Nucleus accumbens (tissue), 56 donors: ENCODE measurements at regions not wholly inside any gene's neighbourhood (a gene's known extent, or its start where the extent isn't known, plus 50 kb on each side); places are given as distances from the start of the nearest gene placed in this dataset.

ENCODE experiments used
- DNase-seq, 56 donors: peaks; one replicate each; lab custom pipeline; 2025; lab: John Stamatoyannopoulos, UW

DNA sequence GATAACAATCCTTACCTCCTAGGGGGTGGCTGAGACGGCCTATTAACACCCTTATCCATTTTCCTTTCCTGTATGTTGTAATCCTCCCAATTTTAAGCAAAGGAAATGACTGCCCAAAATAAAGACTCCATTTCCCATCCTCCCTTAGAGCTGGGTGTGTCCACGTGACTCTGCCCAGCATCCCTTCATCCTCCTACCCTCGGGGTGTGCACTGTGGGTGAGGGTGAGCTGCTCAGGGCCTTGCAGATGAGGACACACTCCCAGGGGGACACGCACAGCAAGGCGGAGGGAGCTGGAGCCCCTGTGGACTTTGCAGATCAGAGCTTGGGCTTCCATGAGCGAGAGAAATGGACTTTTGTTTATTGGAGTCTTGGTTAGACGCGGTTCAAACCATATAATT lies 186.8 kb downstream of the IRF8 start:
- no peak for DNase-seq

DNA sequence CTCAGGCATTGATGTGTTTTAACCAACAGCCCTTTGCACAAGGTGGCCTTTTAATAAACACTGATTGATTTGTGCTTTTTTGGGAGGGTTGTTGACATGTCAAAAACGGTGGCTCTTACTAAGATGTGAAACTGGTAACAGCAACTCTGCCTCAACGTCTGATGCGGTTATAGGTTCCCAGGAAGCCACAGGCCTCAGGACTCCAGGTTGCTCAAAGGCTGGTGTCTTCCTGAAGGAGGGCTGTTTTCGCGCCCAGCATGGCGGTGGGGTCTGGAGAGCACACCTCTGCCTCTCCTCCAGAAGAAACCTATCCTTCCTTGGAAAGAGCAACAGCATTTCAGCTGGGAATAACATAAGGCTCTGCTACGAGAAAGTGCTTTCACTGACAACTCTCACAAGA lies 187.5 kb downstream of the IRF8 start:
- no peak for DNase-seq

DNA sequence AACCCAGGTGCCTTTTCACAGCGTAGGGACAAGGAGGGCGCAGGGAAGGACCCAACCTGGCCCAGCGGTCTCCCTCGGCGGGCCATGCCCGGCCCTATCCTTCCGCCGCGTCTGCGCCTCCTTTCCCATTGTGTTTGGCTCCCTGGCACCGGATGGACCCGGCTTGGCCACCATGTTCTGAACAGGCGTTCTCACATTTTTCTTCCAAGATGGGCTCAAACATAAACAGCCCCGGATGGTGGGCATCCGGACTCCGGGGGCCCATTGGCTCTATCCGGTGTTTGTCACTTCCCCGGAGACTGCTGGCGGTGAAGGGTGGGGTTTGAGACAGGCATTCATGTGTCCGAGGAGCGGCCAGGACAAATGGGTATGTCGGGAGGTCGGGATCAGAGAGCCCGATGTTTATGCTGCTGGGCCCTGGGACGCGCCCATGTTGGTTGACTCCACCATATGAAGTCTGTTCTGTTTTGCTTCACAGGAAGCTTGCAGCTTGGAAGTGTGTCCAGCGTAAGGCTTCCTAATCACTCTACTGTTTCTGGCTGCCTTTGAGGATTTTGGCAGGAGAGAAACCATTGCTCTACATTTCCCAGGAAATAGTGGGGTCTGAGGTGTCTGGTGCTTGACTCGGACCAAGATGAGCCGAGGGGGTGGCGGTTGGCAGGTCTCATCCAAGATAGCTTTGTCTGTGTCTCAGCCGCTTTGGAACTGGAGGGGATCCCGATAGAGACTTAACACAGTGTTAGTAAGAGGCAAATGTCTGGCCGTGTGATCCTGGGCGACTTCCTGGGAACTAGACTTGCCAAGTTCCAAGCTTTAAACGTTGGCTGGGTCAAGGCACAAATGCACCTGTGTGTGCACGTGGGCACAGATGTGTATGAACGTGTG lies 188.3 kb downstream of the IRF8 start:
- DNase-seq = no peak

- DNase-seq = no peak
Measured at GRCh38 chr16:86087896-86088230, 188.9 kb downstream of the IRF8 start.

DNA sequence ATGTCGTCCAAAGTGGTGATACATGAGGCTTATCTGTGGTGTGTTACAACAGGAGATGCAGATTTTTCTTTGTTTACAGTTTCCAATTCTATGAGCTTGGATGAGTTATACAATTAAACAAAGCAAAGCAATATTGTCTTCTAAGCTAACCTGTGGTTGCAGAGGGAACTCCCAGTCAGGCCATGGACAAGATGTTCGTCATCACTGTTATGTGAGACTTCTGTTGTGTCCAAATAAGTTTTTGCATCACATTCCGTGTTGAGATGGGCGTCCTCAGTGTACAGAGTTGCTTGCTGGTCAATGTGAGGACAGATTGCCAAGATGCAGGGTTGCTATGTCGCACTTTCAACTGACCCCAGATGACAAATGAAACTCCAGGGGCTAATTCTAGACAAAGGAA lies 189.3 kb downstream of the IRF8 start:
- no peak for DNase-seq

GRCh38 chr16:86088816-86089215 lies 189.9 kb downstream of the IRF8 start:
- DNase-seq = no peak

- no peak for DNase-seq
Measured at GRCh38 chr16:86089334-86089900, 190.5 kb downstream of the IRF8 start.

DNA sequence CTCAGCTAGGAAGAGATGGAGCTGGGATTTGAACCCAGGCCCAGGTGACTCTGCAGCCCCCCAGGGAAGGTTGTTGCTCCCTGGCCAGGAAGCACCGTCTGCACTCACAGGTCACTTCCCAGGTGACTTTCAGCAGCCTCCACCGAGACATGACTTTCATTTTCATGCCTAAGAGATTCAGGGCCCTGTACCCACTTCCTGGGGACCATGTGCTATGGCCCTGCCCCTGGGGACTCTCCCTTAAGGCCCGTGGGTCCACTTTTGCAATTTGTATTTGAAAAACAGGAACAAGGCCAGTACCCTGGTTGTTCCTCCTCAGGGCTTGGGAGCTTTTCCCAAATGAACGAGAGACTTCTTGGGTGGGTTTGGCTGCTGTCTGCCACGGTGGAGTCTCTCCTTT lies 191.0 kb downstream of the IRF8 start:
- no peak for DNase-seq

GRCh38 chr16:86090461-86091170 lies 191.7 kb downstream of the IRF8 start:
- DNase-seq = no peak

DNA sequence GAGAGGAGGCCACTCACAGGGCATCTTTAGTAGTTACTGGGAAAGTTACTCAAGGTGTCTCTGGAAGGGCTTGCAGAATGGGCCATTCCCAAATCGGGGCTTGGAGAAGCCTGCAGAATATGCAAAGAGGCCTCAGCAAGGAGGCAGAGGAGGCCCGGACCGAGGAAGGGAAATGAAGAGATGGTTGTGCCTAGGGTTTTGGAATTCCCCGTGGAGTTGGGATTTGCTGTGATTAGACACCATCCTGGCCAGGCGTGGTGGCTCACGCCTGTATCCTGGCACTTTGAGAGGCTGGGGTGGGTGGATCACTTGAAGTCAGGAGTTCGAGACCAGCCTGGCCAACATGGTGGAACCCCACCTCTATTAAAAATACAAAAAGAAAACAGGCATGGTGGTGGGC lies 193.0 kb downstream of the IRF8 start:
- DNase-seq = no peak

- no peak for DNase-seq
Measured at GRCh38 chr16:86092586-86093480, 193.9 kb downstream of the IRF8 start.

DNA sequence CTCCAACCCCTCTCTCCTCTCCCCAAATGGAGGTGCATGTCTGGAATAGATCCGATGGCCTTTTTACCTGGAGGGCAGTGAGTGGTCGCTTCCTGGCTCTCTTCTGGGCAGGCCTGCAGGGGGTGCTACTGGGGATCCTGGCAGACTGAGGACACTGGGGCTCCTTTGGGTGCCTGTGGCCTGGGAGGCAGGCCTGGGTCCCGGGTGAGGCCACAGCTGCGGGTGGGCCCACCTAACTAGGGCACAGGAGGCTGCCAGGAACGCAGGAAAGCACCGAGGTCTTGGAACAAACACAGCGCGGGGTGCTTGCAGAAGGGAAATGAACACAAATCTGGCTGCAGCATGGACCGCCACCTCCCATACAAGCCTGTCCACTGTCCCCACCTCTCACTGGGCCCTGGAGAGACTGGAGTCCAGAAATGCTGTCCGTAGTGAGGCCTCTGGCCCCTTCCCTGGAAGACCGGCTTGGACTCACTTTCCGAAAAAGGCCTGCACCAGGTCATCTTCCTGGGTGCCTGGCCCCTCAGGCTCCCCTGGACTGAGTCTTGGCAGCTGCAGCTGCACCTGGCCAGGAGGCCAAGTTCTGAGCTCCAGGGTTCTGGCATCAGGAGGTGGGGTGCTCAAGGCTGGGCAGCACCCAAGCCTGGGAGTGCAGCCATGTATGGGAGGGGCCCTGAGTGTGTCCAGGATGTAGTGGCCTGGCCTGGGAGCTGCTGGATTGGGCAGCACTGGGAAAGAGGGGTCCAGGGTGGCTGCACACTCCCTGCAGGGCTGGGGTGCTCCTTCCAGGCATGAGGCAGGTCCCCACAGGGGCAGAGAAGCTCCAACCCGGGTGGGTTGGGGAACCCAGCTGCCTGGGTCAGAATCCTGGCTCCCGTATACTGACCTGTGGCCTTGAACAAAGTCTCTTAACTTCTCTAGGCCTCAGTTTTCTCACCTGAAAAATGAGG lies 195.1 kb downstream of the IRF8 start:
- no peak for DNase-seq

DNA sequence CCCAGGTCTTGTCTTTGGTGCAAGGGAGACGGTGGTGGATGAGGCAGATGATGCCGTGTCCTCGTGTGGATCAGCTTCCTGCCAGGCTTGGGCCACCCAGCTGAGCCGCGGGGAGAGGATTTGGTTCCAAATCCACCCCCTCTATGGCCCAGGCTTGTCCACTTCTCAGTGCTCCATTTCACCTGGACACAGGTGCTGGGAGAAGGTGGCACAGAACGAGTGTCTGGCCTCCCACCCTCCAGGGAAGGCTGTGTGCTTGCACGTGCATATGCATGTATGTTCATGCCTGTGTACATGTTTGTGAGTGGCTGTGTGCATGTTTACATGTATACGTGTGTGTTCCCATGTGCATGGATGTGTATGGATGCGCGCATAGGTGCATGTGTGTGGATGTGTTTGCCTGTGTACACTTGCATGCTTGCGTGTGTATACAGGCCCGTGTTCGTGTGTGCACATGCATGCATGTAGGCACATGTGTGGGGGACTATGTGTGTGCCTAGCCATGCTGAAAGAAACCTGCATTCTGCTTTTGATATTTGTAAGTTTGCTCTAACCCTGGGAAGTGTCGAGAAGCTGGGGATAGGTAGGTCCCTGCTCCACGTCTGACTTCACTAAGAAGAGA lies 196.3 kb downstream of the IRF8 start:
- no peak for DNase-seq

DNA sequence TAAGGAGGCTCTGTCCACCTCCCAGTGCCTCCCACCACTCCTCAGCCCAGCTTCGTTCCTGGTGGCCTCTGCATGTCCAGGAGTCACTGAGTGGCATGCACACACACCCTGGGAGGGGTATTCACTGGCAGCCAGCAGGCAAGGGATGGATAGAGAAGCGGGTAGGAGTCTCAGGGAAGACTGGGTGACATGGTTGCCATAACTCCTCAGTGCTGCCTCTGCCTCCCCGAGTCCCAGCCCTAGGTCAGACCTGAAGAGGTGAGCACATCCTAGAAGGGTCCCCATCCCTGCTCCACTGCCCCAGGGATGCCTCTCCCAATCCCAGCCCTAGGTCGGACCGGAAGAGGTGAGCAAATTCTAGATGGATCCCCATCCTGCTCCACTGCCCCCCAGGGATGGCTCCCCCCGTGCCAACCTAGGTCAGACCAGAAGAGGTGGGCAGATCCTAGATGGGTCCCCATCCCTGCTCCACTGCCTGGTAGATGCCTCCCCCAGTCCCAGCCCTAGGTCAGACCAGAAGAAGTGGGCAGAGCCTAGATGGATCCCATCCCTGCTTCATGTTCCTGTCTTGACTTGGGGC lies 197.0 kb downstream of the IRF8 start:
- DNase-seq = no peak

DNA sequence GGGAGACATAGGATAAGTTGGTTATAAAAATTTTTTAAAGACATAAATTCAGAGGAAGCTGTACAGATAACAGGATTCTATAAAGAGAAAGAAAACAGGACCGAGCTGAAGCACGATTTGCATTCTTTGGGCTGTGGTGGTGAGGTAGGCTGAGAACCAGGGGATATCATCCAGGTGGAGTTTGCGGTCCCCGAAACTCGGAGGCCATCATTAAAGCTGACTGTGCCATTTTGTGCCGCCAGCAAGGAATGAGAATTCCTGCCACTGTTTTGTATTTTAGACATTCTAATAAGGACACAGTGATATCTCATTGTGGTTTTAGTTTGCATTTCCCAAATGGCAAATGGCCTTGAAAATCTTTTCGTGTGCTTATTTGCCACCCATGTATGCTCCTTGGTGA lies 197.9 kb downstream of the IRF8 start:
- DNase-seq = no peak

GRCh38 chr16:86099326-86099725 lies 200.4 kb downstream of the IRF8 start:
- DNase-seq = no peak

GRCh38 chr16:86100205-86101136 lies 201.5 kb downstream of the IRF8 start:
- no peak for DNase-seq
